ENCODE measurements at regions not wholly inside any gene's neighbourhood (a gene's known extent, or its start where the extent isn't known, plus 50 kb on each side); places are given as distances from the start of the nearest gene placed in this dataset.

GRCh38 chr13:29674532-29674931 lies 79.0 kb upstream of the SLC7A1 start:
- TF ChIP-seq EGR1 (IDR thresholded peaks at IDR 0.05) (no peak), TAF1 (IDR thresholded peaks at IDR 0.05; ENCODE audit: low read depth) (no peak), MAX (IDR thresholded peaks at IDR 0.05) (no peak), REST (IDR thresholded peaks at IDR 0.05; ENCODE audit: low read depth) (no peak), CEBPB (IDR thresholded peaks at IDR 0.05) (peak; percentile 52; the same call in 1 of the 2 replicates)

All from Ishikawa (cell line).